ENCODE measurements at regions not wholly inside any gene's neighbourhood (a gene's known extent, or its start where the extent isn't known, plus 50 kb on each side); places are given as distances from the start of the nearest gene placed in this dataset.

DNA sequence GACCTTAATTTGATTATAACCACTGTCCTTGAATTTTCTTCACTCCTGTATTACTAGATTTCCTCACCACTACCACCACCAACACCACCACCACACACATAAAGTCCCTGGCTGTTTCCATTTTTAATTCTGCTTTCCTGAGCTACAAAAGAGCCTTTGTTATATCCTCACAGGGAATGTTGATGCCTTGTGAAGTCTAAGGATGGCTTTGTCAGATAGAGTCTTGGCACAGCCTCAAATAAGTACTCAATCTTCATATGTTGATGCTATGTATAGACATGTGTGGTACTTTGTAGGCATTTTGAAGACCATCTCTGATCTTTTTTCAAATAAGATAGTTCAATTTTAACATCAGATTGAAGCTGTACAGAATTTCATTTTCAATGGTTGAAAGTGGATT lies 1016.7 kb upstream of the LCORL start:
- TF ChIP-seq, protein P1, sequence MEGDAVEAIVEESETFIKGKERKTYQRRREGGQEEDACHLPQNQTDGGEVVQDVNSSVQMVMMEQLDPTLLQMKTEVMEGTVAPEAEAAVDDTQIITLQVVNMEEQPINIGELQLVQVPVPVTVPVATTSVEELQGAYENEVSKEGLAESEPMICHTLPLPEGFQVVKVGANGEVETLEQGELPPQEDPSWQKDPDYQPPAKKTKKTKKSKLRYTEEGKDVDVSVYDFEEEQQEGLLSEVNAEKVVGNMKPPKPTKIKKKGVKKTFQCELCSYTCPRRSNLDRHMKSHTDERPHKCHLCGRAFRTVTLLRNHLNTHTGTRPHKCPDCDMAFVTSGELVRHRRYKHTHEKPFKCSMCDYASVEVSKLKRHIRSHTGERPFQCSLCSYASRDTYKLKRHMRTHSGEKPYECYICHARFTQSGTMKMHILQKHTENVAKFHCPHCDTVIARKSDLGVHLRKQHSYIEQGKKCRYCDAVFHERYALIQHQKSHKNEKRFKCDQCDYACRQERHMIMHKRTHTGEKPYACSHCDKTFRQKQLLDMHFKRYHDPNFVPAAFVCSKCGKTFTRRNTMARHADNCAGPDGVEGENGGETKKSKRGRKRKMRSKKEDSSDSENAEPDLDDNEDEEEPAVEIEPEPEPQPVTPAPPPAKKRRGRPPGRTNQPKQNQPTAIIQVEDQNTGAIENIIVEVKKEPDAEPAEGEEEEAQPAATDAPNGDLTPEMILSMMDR (IDR thresholded peaks at IDR 0.05): no peak
- no peak for TF ChIP-seq POLR2A (IDR thresholded peaks at IDR 0.05)
